NCI-H748 (cell line): ENCODE measurements at regions not wholly inside any gene's neighbourhood (a gene's known extent, or its start where the extent isn't known, plus 50 kb on each side); places are given as distances from the start of the nearest gene placed in this dataset.

ENCODE experiments used
- DNase-seq: peaks from one replicate; lab custom pipeline; 2025; ENCODE audit not compliant: unreplicated experiment; lab: John Stamatoyannopoulos, UW

GRCh38 chr12:30828686-30829085, 73.9 kb upstream of the CAPRIN2 start:
- DNase-seq: no peak

DNA sequence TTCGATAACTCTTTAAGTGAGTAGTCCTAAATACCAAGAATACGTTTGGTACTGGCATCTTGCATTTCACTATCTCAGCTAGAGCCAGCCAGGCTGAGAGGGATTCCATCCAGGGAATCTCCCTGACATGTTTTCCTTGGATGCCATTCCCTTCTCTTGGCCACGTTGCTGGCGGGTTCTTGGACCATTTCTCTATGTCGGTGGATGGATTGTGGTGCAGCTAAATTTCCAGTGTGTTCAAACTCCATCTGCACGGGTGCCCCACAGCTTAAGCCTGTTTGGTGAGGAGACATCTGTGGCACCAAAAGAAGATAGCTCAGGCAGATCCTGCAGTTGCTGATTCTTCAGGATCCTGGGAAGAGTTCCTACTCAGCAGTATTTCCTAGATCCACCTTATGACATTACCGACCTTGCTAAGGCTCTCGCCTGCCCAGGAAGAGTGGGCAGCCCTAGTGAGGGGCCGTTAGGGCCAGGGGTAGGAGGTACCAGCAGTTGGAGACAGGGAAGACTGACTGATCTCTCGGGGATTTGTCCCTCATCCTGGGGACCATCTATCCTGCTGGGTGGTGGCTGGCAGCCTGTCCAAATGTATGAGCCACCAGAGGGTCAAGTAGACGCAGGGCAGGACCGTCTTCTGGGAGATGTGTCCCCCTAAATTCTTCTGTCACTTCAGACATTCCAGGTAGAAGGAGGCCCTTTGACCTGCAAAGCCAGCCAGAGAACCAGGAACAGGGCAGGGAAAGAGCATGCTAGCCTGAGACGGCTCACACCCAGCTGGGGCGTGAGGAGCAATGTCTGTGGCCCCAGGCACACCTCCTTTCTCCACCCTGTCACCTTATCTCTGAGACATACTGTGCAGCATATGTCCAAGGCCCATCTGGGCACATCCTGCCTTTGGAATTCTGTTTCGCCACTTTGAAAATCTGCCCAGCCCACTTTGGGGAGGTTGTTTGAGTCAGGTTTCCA, 72.6 kb upstream of the CAPRIN2 start:
- DNase-seq: no peak

- DNase-seq: no peak
Measured at GRCh38 chr12:30826276-30826675, 71.5 kb upstream of the CAPRIN2 start.

- DNase-seq: no peak
Measured at GRCh38 chr12:30825341-30825740, 70.6 kb upstream of the CAPRIN2 start.

DNA sequence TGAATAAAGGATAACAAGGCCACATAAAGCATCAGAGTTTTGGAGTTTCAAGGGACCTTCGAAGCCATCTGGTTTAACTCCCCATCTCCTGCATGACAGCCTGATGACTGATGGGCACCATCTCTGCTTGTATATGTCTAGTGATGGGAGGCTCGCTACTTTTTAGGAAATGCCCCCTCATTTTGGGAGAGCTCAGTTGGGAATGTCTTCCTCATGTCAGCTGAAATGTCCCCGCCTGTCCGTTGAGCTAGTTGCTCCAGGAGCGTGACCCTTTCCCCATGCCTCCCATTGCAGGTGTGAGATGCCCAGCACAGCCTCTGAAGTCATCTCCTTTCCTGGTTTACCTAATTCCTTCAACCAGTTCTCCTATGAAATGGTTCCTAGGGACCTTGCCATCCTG, 69.6 kb upstream of the CAPRIN2 start:
- no peak for DNase-seq

GRCh38 chr12:30823764-30824163, 69.0 kb upstream of the CAPRIN2 start:
- no peak for DNase-seq

DNA sequence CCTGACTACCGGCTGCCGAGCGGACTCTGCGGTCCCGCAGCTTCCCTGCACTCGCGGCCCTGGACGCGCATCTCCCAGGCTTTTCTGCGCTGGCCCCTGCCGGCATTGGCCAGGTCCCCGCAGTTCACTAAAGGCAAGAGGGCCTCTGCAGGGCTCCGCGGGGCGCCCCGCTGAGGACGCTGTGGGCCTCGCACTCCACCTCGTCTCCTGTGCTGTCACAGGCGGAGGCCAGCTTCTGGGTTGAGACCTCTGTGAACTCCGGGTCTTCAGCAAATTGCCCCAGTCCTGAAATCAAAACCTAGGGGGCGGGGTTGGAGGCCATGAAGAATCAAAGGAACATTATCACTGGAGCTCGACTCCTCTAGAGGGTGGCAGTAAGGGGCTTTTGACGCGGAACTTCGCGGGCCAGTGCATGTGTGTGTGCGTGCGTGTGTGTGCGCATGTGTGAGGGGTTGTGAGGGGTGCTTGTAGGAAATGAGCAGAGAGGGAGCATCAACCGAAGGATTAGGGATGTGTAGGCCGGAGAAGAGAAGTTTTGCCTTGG, 68.5 kb upstream of the CAPRIN2 start:
- no peak for DNase-seq

DNA sequence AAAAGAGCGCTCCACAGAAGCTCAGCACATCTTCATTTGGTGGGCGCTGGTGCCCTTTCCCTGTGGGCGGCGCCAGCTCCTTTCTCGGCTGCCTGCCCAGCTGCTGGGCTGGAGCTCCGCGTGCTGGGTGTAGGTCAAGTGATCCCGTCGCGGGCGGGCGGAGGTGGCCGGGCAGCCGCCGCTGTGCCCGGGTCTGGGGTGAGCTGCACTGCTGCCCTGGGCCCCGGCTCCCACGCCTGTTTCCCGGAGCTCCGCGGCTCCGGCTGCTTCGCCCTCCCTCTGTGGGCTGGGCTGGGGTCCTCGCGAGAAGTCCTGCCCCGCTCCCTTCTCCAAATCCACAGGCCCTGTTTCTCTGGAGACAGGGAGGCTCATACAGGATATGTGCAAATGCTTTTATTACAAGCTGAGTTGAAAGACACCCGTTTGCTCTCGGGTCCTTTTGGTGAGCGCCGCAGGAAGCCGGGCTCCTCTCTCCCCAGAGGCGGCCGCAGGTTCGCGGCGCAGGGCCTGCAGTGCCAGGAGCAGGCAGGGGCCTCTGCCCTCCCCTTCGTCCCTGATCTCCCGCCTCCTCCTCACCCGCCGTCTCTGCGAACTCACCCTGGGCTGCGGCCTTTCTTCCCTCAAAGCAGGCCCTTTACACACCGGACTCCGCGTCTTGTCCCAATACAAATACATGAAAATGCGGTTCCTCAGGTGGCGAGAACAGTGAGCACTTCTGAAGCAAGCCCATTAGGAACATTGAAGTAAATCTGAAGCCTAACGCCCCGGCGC, 67.8 kb upstream of the CAPRIN2 start:
- no peak for DNase-seq

DNA sequence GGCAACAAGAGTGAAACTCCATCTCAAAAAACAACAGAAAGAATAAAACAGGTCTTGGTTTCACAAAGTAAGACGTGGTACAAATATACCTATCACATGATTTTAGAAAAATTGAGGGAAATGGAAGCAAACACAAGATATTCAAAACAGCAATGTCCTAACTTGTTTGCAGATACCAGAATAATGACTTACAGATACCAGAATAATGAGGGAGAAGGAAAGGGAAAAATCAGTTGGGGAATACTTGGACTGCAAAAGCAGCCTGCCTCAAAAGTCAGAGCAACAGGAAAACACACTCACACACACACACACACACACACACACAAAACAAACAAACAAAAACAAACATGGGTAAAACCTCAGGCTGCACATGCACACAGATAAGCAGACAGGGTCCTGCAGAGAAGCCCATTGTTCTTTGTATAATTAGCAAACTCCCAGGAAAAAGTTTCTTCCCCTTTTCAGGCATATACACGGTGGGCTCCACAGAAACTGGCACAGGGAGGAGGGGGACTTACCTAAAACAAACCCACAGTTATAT, 65.7 kb upstream of the CAPRIN2 start:
- DNase-seq: no peak

- no peak for DNase-seq
Measured at GRCh38 chr12:30818562-30818961, 63.8 kb upstream of the CAPRIN2 start.

DNA sequence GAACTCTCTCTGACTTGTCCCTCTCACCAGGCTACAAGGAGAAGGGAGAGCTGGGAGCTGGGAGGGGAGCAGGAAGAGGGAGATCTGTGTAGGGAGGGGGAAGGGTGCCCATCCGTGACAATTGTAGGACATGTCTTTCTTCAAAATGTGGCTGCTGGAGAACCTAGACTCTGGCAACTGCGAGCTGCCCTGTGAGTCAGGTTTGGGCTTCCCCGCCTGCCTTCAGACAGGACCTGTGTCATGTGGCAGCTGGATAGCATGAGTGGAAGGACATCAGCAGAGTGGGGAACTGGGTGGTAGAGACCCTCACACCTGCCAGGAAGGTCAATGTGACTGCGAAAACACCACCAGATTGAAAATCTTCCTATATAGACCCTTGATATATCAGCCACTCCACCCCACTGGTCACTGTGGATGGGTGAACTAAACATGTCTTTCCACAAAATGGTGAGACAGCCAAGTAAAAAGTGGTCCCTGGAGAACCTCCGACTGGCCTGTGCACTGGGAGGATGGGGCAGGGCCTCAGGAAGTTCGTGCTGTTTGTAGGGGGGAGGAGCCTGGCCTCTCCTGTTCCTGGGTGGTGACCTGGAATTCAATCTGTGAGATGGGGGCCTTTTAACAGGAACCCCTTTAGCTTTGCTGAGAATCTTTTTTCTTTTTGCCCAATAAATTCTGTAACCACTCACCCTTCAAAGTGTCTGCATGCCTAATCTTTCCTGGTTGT, 62.2 kb upstream of the CAPRIN2 start:
- DNase-seq: no peak

DNA sequence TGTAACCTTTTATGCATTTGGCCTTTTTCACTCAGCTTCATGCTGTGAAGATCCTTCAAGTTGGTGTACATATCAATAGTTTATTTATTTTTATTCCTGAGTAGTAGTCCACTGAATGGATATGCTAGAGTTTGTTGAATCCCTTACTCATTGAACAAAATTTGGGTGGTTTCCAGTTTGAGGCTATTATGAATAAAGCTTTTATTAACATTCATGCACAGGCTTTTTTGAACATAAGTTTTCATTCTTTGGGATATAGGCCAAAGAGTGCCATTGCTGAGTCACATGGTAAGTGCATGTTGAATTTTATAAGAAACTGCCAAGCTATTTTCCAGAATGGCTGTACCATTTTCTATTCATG, 59.5 kb upstream of the CAPRIN2 start:
- no peak for DNase-seq

- no peak for DNase-seq
Measured at GRCh38 chr12:30813525-30814294, 59.0 kb upstream of the CAPRIN2 start.

GRCh38 chr12:30811966-30812365, 57.2 kb upstream of the CAPRIN2 start:
- DNase-seq: peak; percentile 9

DNA sequence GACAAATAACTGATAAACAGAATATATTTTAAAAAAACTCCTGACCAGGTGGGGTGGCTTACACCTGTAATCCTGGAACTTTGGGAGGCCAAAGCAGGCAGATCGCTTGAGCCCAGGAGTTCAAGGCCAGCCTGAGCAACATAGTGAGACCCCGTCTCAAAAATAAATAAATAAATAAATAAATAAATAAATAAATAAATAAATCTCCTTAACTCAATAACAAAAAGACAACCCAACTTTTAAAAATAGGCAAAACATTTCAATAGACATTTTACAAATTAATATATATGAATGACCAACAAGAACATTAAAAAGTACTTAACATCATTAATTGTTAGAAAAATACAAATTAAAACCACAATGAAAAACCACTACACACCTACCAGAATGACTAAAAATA, 56.2 kb upstream of the CAPRIN2 start:
- no peak for DNase-seq

GRCh38 chr12:30807695-30808034, 52.9 kb upstream of the CAPRIN2 start:
- DNase-seq: no peak

GRCh38 chr12:30806989-30807694, 52.4 kb upstream of the CAPRIN2 start:
- DNase-seq: peak; percentile 77

DNA sequence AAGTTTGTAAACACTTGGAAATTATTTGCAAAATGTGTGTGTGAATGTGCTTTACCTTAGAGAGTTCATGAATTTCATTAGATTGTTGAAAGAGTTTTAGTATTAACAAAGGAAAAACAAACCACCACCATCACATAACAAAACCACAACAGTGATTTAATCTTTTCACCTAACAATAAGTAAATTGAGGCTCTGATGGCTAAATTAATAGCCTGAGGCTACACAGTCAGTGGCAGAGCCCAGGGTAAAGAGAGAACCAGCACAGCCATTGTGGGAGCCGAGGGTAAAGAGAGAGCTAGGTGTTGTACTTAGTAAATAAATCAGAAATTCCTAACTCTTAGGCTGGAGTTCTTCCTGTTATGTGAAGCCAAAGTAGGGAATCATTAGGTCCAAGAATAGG, 51.2 kb upstream of the CAPRIN2 start:
- peak; percentile 13 for DNase-seq
